ENCODE measurements at regions not wholly inside any gene's neighbourhood (a gene's known extent, or its start where the extent isn't known, plus 50 kb on each side); places are given as distances from the start of the nearest gene placed in this dataset.

DNA sequence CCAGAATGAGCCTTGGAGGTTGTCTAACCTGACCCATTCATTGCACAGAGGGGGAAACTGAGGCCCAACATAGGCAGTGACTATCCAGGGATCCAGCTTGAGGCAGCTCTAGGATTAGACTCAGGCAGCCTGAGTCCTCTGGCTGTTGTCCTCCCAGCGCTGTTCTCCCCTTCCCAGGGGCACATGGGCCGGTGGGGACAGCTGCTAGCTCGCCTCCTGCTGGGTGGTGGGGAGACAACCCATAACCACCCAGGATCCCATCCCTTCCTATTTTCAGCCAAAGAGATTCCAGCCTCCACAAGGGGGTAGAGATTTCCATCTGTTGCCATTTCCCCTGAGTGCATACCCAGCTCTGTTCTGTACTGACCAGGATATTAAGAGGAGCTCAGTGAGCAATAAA is 145.1 kb upstream of the GPR26 start:
- TF ChIP-seq EZH2 (IDR thresholded peaks at IDR 0.05; ENCODE audit: low read length), result no peak
- TF ChIP-seq, protein P1, sequence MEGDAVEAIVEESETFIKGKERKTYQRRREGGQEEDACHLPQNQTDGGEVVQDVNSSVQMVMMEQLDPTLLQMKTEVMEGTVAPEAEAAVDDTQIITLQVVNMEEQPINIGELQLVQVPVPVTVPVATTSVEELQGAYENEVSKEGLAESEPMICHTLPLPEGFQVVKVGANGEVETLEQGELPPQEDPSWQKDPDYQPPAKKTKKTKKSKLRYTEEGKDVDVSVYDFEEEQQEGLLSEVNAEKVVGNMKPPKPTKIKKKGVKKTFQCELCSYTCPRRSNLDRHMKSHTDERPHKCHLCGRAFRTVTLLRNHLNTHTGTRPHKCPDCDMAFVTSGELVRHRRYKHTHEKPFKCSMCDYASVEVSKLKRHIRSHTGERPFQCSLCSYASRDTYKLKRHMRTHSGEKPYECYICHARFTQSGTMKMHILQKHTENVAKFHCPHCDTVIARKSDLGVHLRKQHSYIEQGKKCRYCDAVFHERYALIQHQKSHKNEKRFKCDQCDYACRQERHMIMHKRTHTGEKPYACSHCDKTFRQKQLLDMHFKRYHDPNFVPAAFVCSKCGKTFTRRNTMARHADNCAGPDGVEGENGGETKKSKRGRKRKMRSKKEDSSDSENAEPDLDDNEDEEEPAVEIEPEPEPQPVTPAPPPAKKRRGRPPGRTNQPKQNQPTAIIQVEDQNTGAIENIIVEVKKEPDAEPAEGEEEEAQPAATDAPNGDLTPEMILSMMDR (optimal IDR thresholded peaks at IDR 0.05 in 1 of 3, IDR thresholded peaks at IDR 0.05 in 1 of 3, conservative IDR thresholded peaks at IDR 0.05 in 1 of 3; ENCODE audit: extremely low read depth in 1 of 3, insufficient read depth in 2 of 3, low read length in 3 of 3), result no peak
